ENCODE measurements at regions not wholly inside any gene's neighbourhood (a gene's known extent, or its start where the extent isn't known, plus 50 kb on each side); places are given as distances from the start of the nearest gene placed in this dataset.

DNA sequence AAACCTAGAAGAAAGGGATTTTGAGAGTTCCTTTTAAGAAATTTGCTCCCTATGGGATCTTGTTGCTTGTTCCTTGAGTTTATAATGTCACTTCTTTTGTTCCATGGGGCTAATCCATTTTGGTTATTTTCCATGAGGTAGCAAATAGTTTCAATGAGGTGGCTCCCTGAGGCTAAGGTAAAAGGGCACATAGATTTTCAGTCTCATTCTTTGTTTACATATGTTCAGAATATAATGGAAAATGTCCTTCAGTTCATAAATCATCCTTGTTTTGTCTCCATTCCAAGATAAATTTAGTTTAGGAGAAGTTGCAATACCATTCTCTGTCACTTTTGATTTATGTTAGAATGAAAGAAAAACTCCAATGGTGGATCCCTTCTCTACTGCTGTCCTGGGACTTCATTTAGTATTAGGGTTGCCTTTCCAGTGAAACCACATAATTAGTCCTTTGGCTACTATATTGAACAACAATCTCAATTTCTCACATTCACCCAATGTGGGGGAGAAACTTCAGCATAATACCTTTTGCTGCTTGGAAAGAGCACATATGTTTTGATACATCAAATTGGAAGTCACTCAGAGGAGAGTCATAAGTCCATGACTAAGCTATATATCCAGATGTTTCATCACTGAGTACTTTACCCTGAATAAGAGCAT is 80.9 kb upstream of the ADAMTS5 start:
- H3K4me3 ChIP-seq (replicated peaks; ENCODE audit: low read depth, low read length), result no peak overlapping the region
- DNase-seq (ENCODE audit: extremely low read depth, low read depth), result peak; percentile 24
- no peak for TF ChIP-seq CTCF (IDR thresholded peaks at IDR 0.05; ENCODE audit: low read depth, low read length, missing control alignments)

DNA sequence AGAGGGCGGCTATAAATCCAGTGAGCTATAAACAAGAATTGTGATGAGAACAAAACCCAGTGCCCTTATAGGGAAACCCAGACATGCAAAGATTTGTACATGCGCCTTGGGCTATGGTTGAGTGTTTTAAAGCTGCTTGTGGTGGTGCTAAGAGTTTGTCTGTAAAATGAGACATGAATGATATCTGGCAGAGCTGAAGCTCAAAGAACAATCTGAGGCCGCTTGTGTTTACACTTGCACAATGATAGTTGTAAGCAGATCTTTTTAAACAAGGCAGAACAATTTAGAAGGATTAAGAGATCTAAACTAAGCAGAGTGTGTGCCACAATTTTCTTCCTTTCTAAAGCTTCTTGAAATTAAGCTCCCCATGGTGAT is 80.4 kb upstream of the ADAMTS5 start:
- DNase-seq (ENCODE audit: extremely low read depth, low read depth), result peak; percentile 30
- TF ChIP-seq CTCF (IDR thresholded peaks at IDR 0.05; ENCODE audit: low read depth, low read length, missing control alignments), result no peak
- H3K4me3 ChIP-seq (replicated peaks; ENCODE audit: low read depth, low read length), result no peak overlapping the region

DNA sequence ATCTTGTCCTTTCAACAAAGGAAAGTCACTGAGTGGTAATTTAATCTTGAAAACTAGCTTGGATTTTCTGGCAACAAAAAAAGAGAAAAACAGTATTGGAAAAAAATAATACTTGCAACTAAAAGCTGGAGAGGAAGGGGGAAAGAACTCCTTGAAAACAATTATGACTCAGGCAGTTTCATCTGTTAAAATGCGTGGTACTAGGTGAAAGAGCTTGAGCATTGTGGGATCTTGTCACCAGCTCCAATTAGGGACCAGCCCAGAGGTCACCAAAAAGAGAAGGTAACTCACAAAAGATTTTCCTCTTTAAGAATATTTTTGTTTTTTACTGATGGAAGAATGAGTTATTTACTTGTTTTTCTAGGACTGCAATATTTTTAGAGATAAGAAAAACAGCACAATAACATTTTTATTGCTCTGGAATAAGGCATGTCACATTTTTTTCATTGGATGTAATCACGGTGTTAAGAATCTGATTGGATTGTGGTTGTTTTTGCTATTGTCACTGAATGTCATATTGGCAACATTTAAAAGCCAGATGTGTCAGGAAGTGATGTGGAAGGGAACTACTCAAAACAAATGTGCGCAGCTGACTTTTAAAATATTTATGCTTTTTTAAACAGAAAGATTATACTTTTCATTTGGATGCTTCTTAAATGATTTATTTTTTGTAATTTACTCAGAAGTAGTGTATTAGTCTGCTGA is 78.5 kb upstream of the ADAMTS5 start:
- DNase-seq (ENCODE audit: extremely low read depth, low read depth), result no peak
- no peak for TF ChIP-seq CTCF (IDR thresholded peaks at IDR 0.05; ENCODE audit: low read depth, low read length, missing control alignments)
- no peak overlapping the region for H3K4me3 ChIP-seq (replicated peaks; ENCODE audit: low read depth, low read length)

DNA sequence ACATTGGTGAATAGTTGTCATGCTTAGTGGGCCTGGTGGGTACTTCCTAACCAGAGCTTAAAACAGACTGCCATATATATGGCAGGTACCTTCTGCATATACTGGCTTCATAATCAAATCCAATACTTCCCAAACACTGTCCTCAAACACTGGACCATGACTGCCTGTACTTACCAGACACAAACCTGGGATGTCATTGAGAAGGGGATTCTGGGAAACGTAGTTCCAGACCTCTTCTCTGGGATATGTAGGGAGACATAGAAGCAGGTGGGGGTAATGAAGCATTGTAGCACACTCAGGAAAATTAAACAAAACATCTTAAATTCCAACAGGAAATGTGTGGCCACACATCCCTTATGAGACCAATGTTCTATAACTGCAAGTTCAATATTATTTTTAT is 76.5 kb upstream of the ADAMTS5 start:
- DNase-seq (ENCODE audit: extremely low read depth, low read depth), result no peak
- no peak overlapping the region for H3K4me3 ChIP-seq (replicated peaks; ENCODE audit: low read depth, low read length)
- TF ChIP-seq CTCF (IDR thresholded peaks at IDR 0.05; ENCODE audit: low read depth, low read length, missing control alignments), result no peak

- TF ChIP-seq CTCF (IDR thresholded peaks at IDR 0.05; ENCODE audit: low read depth, low read length, missing control alignments), result no peak
- no peak for DNase-seq (ENCODE audit: extremely low read depth, low read depth)
- H3K4me3 ChIP-seq (replicated peaks; ENCODE audit: low read depth, low read length), result no peak overlapping the region
Observed at GRCh38 chr21:27040738-27041469, 74.0 kb upstream of the ADAMTS5 start.

GRCh38 chr21:27036736-27037301 is 69.9 kb upstream of the ADAMTS5 start:
- H3K4me3 ChIP-seq (replicated peaks; ENCODE audit: low read depth, low read length), result no peak overlapping the region
- TF ChIP-seq CTCF (IDR thresholded peaks at IDR 0.05; ENCODE audit: low read depth, low read length, missing control alignments), result no peak

More at GRCh38 chr21:27036736-27037301, 69.9 kb upstream of the ADAMTS5 start:
- no peak for DNase-seq (ENCODE audit: extremely low read depth, low read depth)

All from HFF-Myc (cell line).